Chondrocyte (in vitro differentiated cells): ENCODE measurements at regions not wholly inside any gene's neighbourhood (a gene's known extent, or its start where the extent isn't known, plus 50 kb on each side); places are given as distances from the start of the nearest gene placed in this dataset.

Source experiments
- DNase-seq: peaks from one replicate; pipeline ENCODE4 v3.0.0; 2021; ENCODE audit warnings: mixed read lengths, low spot score
- H3K27ac Mint-ChIP-seq: one replicate; pipeline ENCODE4 v1.8.0; 2021; ENCODE audit warnings: mild to moderate bottlenecking, moderate library complexity, mixed read lengths; ENCODE audit not compliant: unreplicated experiment
- H3K27me3 Mint-ChIP-seq: 2 replicates; pipeline ENCODE4 v1.8.0; 2021; ENCODE audit warnings: low read depth, mixed read lengths
- H3K36me3 Mint-ChIP-seq: 2 replicates; pipeline ENCODE4 v1.8.0; 2021; ENCODE audit warnings: low read depth, mixed read lengths
- H3K4me1 Mint-ChIP-seq: 2 replicates; pipeline ENCODE4 v1.8.0; 2021; ENCODE audit warnings: low read depth, mild to moderate bottlenecking, mixed read lengths
- H3K4me3 Mint-ChIP-seq: one replicate; pipeline ENCODE4 v1.8.0; 2021; ENCODE audit warnings: mild to moderate bottlenecking, moderate library complexity, mixed read lengths; ENCODE audit not compliant: unreplicated experiment
- H3K9me3 Mint-ChIP-seq: 2 replicates; pipeline ENCODE4 v1.8.0; 2021; ENCODE audit warnings: low read depth, mixed read lengths
- CTCF ChIP-seq: fragments of 200-600 bp; sonication (generic); IDR thresholded peaks from 2 replicates; pipeline ENCODE4 v1.5.0; 2021; ENCODE audit warnings: antibody characterized with exemption, mild to moderate bottlenecking, moderate library complexity

DNA sequence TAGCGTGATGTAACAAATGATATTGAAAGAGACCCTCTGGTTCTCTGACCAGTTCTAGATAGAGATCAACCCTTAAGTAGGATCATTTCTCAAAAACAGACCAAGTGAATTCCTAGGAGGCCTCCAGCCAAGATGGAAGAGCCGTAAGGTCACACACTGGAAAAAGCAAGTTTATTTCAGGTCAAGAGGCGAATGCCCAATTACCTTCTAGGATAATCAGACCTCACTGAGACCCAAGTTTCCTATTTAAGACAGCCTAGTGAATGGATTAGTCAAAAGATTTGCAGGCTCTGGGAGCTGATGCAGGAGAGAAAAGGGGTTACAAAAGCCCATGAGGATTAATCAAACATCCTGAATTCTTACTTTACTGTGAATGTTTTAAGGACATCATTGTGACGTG lies 486.1 kb upstream of the NRP1 start:
- Mint-ChIP-seq H3K9me3 (no peaks in the 10 kb centered on the region), H3K4me3 (no peak overlapping the region), H3K27me3 (no peaks in the 10 kb centered on the region), H3K4me1 (no peaks in the 10 kb centered on the region), H3K36me3 (no peaks in the 10 kb centered on the region), H3K27ac (no peak overlapping the region)
- no peak for DNase-seq
- no peak for TF ChIP-seq CTCF

- H3K9me3 Mint-ChIP-seq = no peaks in the 10 kb centered on the region
- H3K4me1 Mint-ChIP-seq = no peaks in the 10 kb centered on the region
- H3K4me3 Mint-ChIP-seq = no peak overlapping the region
- H3K27ac Mint-ChIP-seq = no peak overlapping the region
- DNase-seq = no peak
- H3K36me3 Mint-ChIP-seq = no peaks in the 10 kb centered on the region
- TF ChIP-seq CTCF = no peak
- H3K27me3 Mint-ChIP-seq = no peaks in the 10 kb centered on the region
These were observed 484.7 kb upstream of the NRP1 start for GRCh38 chr10:33819206-33819605.

- Mint-ChIP-seq H3K4me3 (no peak overlapping the region), H3K9me3 (peaks cover 3% of the 10 kb centered on the region), H3K27ac (no peak overlapping the region), H3K4me1 (no peaks in the 10 kb centered on the region), H3K36me3 (no peaks in the 10 kb centered on the region), H3K27me3 (no peaks in the 10 kb centered on the region)
- TF ChIP-seq CTCF = no peak
- DNase-seq = no peak
These were observed 483.9 kb upstream of the NRP1 start for GRCh38 chr10:33818343-33818742.

DNA sequence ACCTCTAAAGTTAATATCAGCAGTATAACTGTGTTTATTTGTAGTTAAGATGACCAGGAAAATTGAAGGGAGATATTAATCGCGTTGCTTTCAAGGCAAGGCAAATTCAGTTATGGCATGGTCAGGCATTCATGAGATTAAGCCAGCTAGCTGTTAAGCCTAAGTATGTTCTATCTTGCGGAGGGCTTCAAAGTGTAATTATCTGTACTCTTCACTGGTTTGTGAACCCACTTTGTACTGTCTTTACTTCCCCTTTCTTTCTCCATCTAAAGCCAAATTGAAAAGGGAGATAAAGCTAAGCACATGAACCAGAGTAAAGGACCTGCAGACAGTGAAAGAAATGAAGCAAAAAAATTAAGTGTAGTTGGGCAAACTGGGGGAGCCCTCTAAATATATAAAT lies 483.1 kb upstream of the NRP1 start:
- H3K9me3 Mint-ChIP-seq = peaks cover 3% of the 10 kb centered on the region

DNA sequence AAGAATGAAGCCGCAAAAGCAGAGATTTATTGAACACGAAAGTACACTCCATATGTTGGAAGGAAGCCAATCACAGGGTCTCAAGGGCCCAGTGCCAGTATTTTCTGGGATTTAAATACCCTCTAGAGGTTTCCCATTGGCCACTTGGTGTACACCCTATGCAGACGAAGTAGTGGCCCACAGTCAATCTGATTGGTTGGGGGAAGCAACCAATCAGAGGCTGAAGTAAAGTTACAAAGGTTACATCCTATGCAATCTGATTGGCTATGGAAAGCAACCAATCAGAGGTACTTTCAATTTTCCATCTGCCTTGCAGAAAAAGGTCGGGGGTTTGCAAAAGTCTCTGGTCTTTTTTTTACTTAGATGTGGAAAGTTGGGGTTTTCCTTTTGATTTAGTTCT lies 481.3 kb upstream of the NRP1 start:
- no peak for DNase-seq

More for the DNA sequence above, 483.1 kb upstream of the NRP1 start:
- no peak for DNase-seq
- Mint-ChIP-seq H3K36me3 (no peaks in the 10 kb centered on the region), H3K4me3 (no peak overlapping the region), H3K27ac (no peak overlapping the region), H3K27me3 (no peaks in the 10 kb centered on the region), H3K4me1 (no peaks in the 10 kb centered on the region)
- TF ChIP-seq CTCF = no peak

More for the DNA sequence above, 481.3 kb upstream of the NRP1 start:
- no peak overlapping the region for H3K4me3 Mint-ChIP-seq
- no peaks in the 10 kb centered on the region for H3K36me3 Mint-ChIP-seq
- H3K27ac Mint-ChIP-seq = no peak overlapping the region
- peaks cover 3% of the 10 kb centered on the region for H3K9me3 Mint-ChIP-seq
- H3K27me3 Mint-ChIP-seq = no peaks in the 10 kb centered on the region
- no peak for TF ChIP-seq CTCF
- no peaks in the 10 kb centered on the region for H3K4me1 Mint-ChIP-seq
